HEK293 (cell line): ENCODE measurements at regions not wholly inside any gene's neighbourhood (a gene's known extent, or its start where the extent isn't known, plus 50 kb on each side); places are given as distances from the start of the nearest gene placed in this dataset.

Experiments
- BCL11A ChIP-seq: fragments of 450-650 bp; formaldehyde crosslinking; IDR thresholded peaks from 2 replicates; pipeline ENCODE4 v1.5.1; 2016; ENCODE audit warnings: low read depth, missing biosample characterization, missing genetic modification characterization
- ZNF121 ChIP-seq: fragments of 450-650 bp; formaldehyde crosslinking; IDR thresholded peaks from 2 replicates; pipeline ENCODE4 v1.5.1; 2016; ENCODE audit warnings: missing biosample characterization, missing genetic modification characterization
- ZNF274 ChIP-seq, 2 experiments: fragments of 200-500 bp in 1 of 2; fragments of 450-650 bp in 1 of 2; sonication (Bioruptor generic) in 1 of 2; formaldehyde crosslinking in 1 of 2; IDR thresholded peaks; 2 replicates each; pipeline versions ENCODE4 v1.5.1 to v1.6.1; 2014 to 2016; ENCODE audit warnings: borderline replicate concordance in 1 of 2, inconsistent platforms in 1 of 2, low read length in 1 of 2, missing biosample characterization in 1 of 2, missing genetic modification characterization in 1 of 2
- ZNF280D ChIP-seq: fragments of 450-650 bp; formaldehyde crosslinking; IDR thresholded peaks from 2 replicates; pipeline ENCODE4 v1.5.1; 2016; ENCODE audit warnings: missing biosample characterization, missing genetic modification characterization
- TF ChIP-seq, protein P1 (sequence below): fragments of 450-650 bp; formaldehyde crosslinking; IDR thresholded peaks from 2 replicates; pipeline ENCODE4 v1.5.1; 2016; ENCODE audit warnings: missing biosample characterization, missing genetic modification characterization, low read depth
- TF ChIP-seq, protein P2 (sequence below): IDR thresholded peaks from 2 replicates; pipeline ENCODE4 v1.6.1; 2011; ENCODE audit warnings: mild to moderate bottlenecking, low read depth, low read length, borderline replicate concordance
- TF ChIP-seq, protein P3 (sequence below): fragments of 450-650 bp; formaldehyde crosslinking; IDR thresholded peaks from 2 replicates; pipeline ENCODE4 v1.5.1; 2016; ENCODE audit warnings: missing biosample characterization, missing genetic modification characterization

DNA sequence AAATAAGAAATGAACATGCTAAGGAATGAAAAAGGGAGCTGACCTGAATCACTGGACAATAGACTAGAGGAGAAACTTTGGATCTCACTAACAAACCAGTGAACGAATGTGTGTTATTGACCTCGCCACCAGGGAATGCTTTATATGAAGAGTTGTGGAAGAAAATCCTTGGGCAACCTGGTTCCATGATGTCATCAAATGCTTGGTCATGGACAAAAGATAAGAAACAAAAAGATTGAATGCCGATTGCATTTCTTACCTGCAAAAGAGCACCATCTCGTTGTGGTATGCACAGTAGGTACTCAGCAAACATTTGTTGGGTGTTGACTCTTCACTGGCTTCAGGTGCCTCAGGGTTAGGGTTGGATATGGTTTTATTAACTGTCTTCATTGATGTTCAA is 165.2 kb upstream of the TSHZ2 start:
- TF ChIP-seq ZNF121 (tag by site-specific recombination), result no peak
- TF ChIP-seq ZNF280D (tag by site-specific recombination), result no peak
- TF ChIP-seq BCL11A (tag by site-specific recombination), result no peak
- TF ChIP-seq, protein P1, sequence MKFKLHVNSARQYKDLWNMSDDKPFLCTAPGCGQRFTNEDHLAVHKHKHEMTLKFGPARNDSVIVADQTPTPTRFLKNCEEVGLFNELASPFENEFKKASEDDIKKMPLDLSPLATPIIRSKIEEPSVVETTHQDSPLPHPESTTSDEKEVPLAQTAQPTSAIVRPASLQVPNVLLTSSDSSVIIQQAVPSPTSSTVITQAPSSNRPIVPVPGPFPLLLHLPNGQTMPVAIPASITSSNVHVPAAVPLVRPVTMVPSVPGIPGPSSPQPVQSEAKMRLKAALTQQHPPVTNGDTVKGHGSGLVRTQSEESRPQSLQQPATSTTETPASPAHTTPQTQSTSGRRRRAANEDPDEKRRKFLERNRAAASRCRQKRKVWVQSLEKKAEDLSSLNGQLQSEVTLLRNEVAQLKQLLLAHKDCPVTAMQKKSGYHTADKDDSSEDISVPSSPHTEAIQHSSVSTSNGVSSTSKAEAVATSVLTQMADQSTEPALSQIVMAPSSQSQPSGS, result no peak
- no peak for TF ChIP-seq ZNF274 (IDR thresholded peaks at IDR 0.05; ENCODE audit: low read length)
- no peak for TF ChIP-seq ZNF274 (tag by site-specific recombination; IDR thresholded peaks at IDR 0.05; ENCODE audit: borderline replicate concordance)
- TF ChIP-seq, protein P2, sequence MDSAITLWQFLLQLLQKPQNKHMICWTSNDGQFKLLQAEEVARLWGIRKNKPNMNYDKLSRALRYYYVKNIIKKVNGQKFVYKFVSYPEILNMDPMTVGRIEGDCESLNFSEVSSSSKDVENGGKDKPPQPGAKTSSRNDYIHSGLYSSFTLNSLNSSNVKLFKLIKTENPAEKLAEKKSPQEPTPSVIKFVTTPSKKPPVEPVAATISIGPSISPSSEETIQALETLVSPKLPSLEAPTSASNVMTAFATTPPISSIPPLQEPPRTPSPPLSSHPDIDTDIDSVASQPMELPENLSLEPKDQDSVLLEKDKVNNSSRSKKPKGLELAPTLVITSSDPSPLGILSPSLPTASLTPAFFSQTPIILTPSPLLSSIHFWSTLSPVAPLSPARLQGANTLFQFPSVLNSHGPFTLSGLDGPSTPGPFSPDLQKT, result no peak
- TF ChIP-seq, protein P3, sequence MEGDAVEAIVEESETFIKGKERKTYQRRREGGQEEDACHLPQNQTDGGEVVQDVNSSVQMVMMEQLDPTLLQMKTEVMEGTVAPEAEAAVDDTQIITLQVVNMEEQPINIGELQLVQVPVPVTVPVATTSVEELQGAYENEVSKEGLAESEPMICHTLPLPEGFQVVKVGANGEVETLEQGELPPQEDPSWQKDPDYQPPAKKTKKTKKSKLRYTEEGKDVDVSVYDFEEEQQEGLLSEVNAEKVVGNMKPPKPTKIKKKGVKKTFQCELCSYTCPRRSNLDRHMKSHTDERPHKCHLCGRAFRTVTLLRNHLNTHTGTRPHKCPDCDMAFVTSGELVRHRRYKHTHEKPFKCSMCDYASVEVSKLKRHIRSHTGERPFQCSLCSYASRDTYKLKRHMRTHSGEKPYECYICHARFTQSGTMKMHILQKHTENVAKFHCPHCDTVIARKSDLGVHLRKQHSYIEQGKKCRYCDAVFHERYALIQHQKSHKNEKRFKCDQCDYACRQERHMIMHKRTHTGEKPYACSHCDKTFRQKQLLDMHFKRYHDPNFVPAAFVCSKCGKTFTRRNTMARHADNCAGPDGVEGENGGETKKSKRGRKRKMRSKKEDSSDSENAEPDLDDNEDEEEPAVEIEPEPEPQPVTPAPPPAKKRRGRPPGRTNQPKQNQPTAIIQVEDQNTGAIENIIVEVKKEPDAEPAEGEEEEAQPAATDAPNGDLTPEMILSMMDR (tag by site-specific recombination), result no peak
